SU-DHL-6 (cell line): ENCODE measurements at regions not wholly inside any gene's neighbourhood (a gene's known extent, or its start where the extent isn't known, plus 50 kb on each side); places are given as distances from the start of the nearest gene placed in this dataset.

ENCODE experiments used
- H2AFZ ChIP-seq: fragments of 200-600 bp; sonication (generic); 2 replicates; pipeline ENCODE4 v1.6.1; 2014; ENCODE audit warnings: low read depth, mild to moderate bottlenecking, moderate library complexity, mixed read lengths, antibody characterized with exemption, low read length; ENCODE audit not compliant: severe bottlenecking
- H3F3A ChIP-seq: fragments of 200-600 bp; shearing (Covaris generic); 2 replicates; pipeline ENCODE4 v1.6.0; 2016; ENCODE audit warnings: antibody characterized with exemption, mild to moderate bottlenecking; ENCODE audit not compliant: insufficient read depth
- H3K27ac ChIP-seq: fragments of 200-600 bp; sonication (generic); 2 replicates; pipeline ENCODE4 v1.5.1; 2016; ENCODE audit warnings: low read depth, mild to moderate bottlenecking, low read length, moderate library complexity, mixed read lengths
- H3K27me3 ChIP-seq: fragments of 200-600 bp; sonication (generic), shearing (Covaris generic); 2 replicates; pipeline ENCODE4 v1.6.0; 2014; ENCODE audit warnings: mild to moderate bottlenecking, low read length
- H3K36me3 ChIP-seq: fragments of 200-600 bp; sonication (generic); 2 replicates; pipeline ENCODE4 v1.6.1; 2014; ENCODE audit warnings: mild to moderate bottlenecking, low read length, mixed read lengths
- H3K4me2 ChIP-seq: fragments of 300-600, 200-600 bp; shearing (Covaris generic), sonication (generic); 2 replicates; pipeline ENCODE4 v1.6.0; 2014; ENCODE audit warnings: low read length, low read depth, mild to moderate bottlenecking; ENCODE audit not compliant: poor library complexity, severe bottlenecking
- H3K4me3 ChIP-seq: fragments of 200-600 bp; sonication (generic); 2 replicates; pipeline ENCODE4 v1.5.1; 2014; ENCODE audit warnings: antibody characterized with exemption, low read length, mild to moderate bottlenecking, mixed read lengths; ENCODE audit not compliant: insufficient read depth, poor library complexity, severe bottlenecking
- H3K79me2 ChIP-seq: fragments of 200-600 bp; sonication (generic); 2 replicates; pipeline ENCODE4 v1.6.1; 2014; ENCODE audit warnings: mild to moderate bottlenecking, low read length, moderate library complexity; ENCODE audit not compliant: insufficient read depth
- H3K9ac ChIP-seq: fragments of 200-600 bp; sonication (generic); 2 replicates; pipeline ENCODE4 v1.7.0; 2014; ENCODE audit warnings: mild to moderate bottlenecking, low read length
- H3K9me2 ChIP-seq: fragments of 200-600 bp; sonication (generic); replicated peaks from 2 replicates; pipeline ENCODE4 v1.6.1; 2014; ENCODE audit warnings: low read length; ENCODE audit not compliant: insufficient read depth
- H3K9me3 ChIP-seq: fragments of 200-600 bp; sonication (generic); 2 replicates; pipeline ENCODE4 v1.6.1; 2014; ENCODE audit warnings: low read length, mixed read lengths; ENCODE audit not compliant: insufficient read depth
- H4K20me1 ChIP-seq: fragments of 200-600 bp; sonication (generic); 2 replicates; pipeline ENCODE4 v1.6.1; 2014; ENCODE audit warnings: low read depth, mild to moderate bottlenecking, antibody characterized with exemption, low read length, moderate library complexity, mixed read lengths
- EZH2phosphoT487 ChIP-seq: fragments of 200-600 bp; sonication (generic), shearing (Covaris generic); conservative IDR thresholded peaks from 2 replicates; pipeline ENCODE4 v1.6.1; 2018; ENCODE audit warnings: mild to moderate bottlenecking, antibody characterized with exemption, low read length, moderate library complexity, mixed read lengths
- TF ChIP-seq, protein P1 (sequence below): fragments of 200-600 bp; sonication (generic); IDR thresholded peaks from one replicate; pipeline ENCODE4 v1.5.1; 2017; ENCODE audit warnings: antibody characterized with exemption, mild to moderate bottlenecking, low read length, moderate library complexity; ENCODE audit not compliant: insufficient read depth, poor library complexity, severe bottlenecking

DNA sequence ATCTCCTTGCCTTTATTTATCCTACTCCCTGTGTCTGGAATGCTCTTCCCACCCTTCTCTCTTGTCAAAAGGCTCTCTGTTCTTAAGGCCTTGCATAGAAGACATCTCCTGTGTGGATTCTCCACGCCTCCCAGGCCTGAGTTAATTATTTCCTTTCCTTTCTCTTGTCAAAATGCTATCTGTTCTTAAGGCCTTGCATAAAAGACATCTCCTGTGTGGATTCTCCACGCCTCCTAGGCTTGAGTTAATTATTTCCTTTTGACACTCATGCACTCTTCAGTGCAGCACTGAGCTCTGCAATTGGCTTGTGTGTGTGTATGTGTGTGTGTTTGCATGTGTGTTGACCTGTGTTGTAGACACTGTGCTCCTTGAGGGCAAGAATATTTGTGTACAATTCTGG, 52.1 kb upstream of the DCD start:
- Histone ChIP-seq H3K27me3 (no peaks in the 10 kb centered on the region), H3K9me2 (no peaks in the 10 kb centered on the region), H2AFZ (no peak overlapping the region), H3F3A (no peaks in the 10 kb centered on the region), H3K9me3 (no peaks in the 10 kb centered on the region), H3K4me3 (no peak overlapping the region), H3K79me2 (no peaks in the 10 kb centered on the region), H4K20me1 (no peaks in the 10 kb centered on the region), H3K4me2 (no peak overlapping the region), H3K9ac (no peak overlapping the region), H3K36me3 (no peaks in the 10 kb centered on the region), H3K27ac (no peak overlapping the region)
- TF ChIP-seq, protein P1, sequence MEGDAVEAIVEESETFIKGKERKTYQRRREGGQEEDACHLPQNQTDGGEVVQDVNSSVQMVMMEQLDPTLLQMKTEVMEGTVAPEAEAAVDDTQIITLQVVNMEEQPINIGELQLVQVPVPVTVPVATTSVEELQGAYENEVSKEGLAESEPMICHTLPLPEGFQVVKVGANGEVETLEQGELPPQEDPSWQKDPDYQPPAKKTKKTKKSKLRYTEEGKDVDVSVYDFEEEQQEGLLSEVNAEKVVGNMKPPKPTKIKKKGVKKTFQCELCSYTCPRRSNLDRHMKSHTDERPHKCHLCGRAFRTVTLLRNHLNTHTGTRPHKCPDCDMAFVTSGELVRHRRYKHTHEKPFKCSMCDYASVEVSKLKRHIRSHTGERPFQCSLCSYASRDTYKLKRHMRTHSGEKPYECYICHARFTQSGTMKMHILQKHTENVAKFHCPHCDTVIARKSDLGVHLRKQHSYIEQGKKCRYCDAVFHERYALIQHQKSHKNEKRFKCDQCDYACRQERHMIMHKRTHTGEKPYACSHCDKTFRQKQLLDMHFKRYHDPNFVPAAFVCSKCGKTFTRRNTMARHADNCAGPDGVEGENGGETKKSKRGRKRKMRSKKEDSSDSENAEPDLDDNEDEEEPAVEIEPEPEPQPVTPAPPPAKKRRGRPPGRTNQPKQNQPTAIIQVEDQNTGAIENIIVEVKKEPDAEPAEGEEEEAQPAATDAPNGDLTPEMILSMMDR, result no peak
- TF ChIP-seq EZH2phosphoT487, result no peak
